ENCODE measurements at regions not wholly inside any gene's neighbourhood (a gene's known extent, or its start where the extent isn't known, plus 50 kb on each side); places are given as distances from the start of the nearest gene placed in this dataset.
A peak's percentile ranks its signal among the peaks of the same experiment; 100 is the strongest.
"Not testable (repeated sequence)": the region's sequence is repeated elsewhere in the genome, so short reads cannot be mapped to it uniquely, and the experiment has no call there.

- Histone ChIP-seq H2AK5ac (ENCODE audit: low read depth, low read length) (peak overlapping the region; percentile 92), H3K4ac (ENCODE audit: low read depth, low read length) (peak overlapping the region; percentile 99), H2BK20ac (ENCODE audit: low read depth, low read length) (peak overlapping the region; percentile 99), H4K5ac (ENCODE audit: low read depth, low read length) (peak overlapping the region; percentile 70), H3K9me1 (ENCODE audit: insufficient read depth, low read length) (peaks cover 15% of the 10 kb centered on the region), H4K91ac (ENCODE audit: insufficient read depth, low read depth, low read length) (peak overlapping the region; percentile 98), H2BK120ac (ENCODE audit: low read depth, low read length) (peak overlapping the region; percentile 99), H3K14ac (replicated peaks; ENCODE audit: low read depth, low read length) (peak overlapping the region; percentile 95), H4K8ac (ENCODE audit: low read depth in 2 of 2, low read length in 2 of 2) (peak overlapping the region; percentile 85 to 87), H3K79me1 (ENCODE audit: low read depth in 1 of 2, low read length in 2 of 2) (peaks cover 0 to 13% of the 10 kb centered on the region in 2 experiments; a peak in 3 of 4 replicates), H2BK15ac (ENCODE audit: low read depth, low read length) (peak overlapping the region; percentile 90; the same call in 2 of the 3 replicates), H3K27ac (ENCODE audit: insufficient read depth, low read length) (peak overlapping the region; percentile 95), H3K56ac (ENCODE audit: extremely low read depth, insufficient read depth, low read length) (peak overlapping the region; percentile 93), H2AK9ac (replicated peaks; ENCODE audit: low read depth, low read length, poor library complexity) (peak overlapping the region; percentile 52), H3K18ac (ENCODE audit: low read depth, low read length) (peak overlapping the region; percentile 77), H2BK5ac (ENCODE audit: low read depth, low read length, poor library complexity, severe bottlenecking) (peak overlapping the region; percentile 100), H3K23ac (ENCODE audit: low read depth, low read length) (peak overlapping the region; percentile 91), H3K4me1 (ENCODE audit: control insufficient read depth, insufficient read depth, low read length) (peaks cover 38% of the 10 kb centered on the region)
- BruUV-seq (replicated peaks); H3K36me3 ChIP-seq (ENCODE audit: control insufficient read depth, insufficient read depth, low read length); H3K4me3 ChIP-seq (ENCODE audit: insufficient read depth, low read depth, low read length); H3K9me3 ChIP-seq (ENCODE audit: control insufficient read depth, insufficient read depth, low read length); H4K20me1 ChIP-seq (ENCODE audit: insufficient read depth, low read length); H2AFZ ChIP-seq (replicated peaks; ENCODE audit: low read length, poor library complexity); intact Hi-C loops (cut with micrococcal nuclease); in situ Hi-C loops (cut with MboI; ENCODE audit: low sequenced_read_pairs); H3K27me3 ChIP-seq (ENCODE audit: control insufficient read depth, insufficient read depth, low read length); H3K4me2 ChIP-seq (ENCODE audit: low read depth, low read length); H3K9ac ChIP-seq (ENCODE audit: low read depth, low read length); dilution Hi-C loops (cut with HindIII; ENCODE audit: low sequenced_read_pairs, unreplicated experiment): not testable (repeated sequence)
- ATAC-seq (ENCODE audit: low read depth) (peak; percentile 50), DNase-seq (peak; percentile 88)
- peak; percentile 96 for TF ChIP-seq CEBPB (IDR thresholded peaks at IDR 0.05; ENCODE audit: low read depth, low read length)
- CTCF ChIA-PET = interaction anchor here (0.6 to 0.7 kb wide), 3 partner anchors 68 to 682 kb away, joined by 3 to 5 read pairs (median 3); no protein-coding TSS in a partner anchor
- WGBS, 2 experiments (ENCODE audit: extremely low coverage in 2 of 2, insufficient read length in 1 of 2) = 73% methylated on average over 3 of the region's 10 CpGs; no CpG with 5 or more reads in 1 of the 2 experiments
- POLR2A ChIA-PET (ENCODE audit: unreplicated experiment) = interaction anchor here (1.3 kb wide), 1 partner anchor 18 kb away, joined by 4 read pairs; no protein-coding TSS in a partner anchor
These were observed 97.9 kb downstream of the TEX35 start for GRCh38 chr1:178610690-178611410.
